Neural progenitor cell (in vitro differentiated cells): ENCODE measurements at regions not wholly inside any gene's neighbourhood (a gene's known extent, or its start where the extent isn't known, plus 50 kb on each side); places are given as distances from the start of the nearest gene placed in this dataset.

Experiments
- DNase-seq: peaks from one replicate; pipeline ENCODE4 v3.0.0-alpha.2; 2016; ENCODE audit warnings: low spot score
- H2AFZ ChIP-seq: fragments of 200-600 bp; sonication (generic); replicated peaks from 2 replicates; pipeline ENCODE4 v1.6.1; 2016; ENCODE audit warnings: antibody characterized with exemption
- H3F3A ChIP-seq: fragments of 200-600 bp; sonication (generic); 2 replicates; pipeline ENCODE4 v1.6.1; 2016; ENCODE audit warnings: antibody characterized with exemption, low read depth
- H3K27ac ChIP-seq: fragments of 200-600 bp; sonication (generic); 2 replicates; pipeline ENCODE4 v1.5.1; 2016; ENCODE audit warnings: mild to moderate bottlenecking
- H3K27me3 ChIP-seq: fragments of 200-600 bp; sonication (generic); 2 replicates; pipeline ENCODE4 v1.6.1; 2016; ENCODE audit warnings: mild to moderate bottlenecking, moderate library complexity
- H3K36me3 ChIP-seq: fragments of 200-600 bp; sonication (generic); 2 replicates; pipeline ENCODE4 v1.5.1; 2016
- H3K4me1 ChIP-seq: fragments of 200-600 bp; sonication (generic); 2 replicates; pipeline ENCODE4 v1.6.1; 2016; ENCODE audit warnings: mixed run types
- H3K4me2 ChIP-seq: fragments of 200-600 bp; sonication (generic); 2 replicates; pipeline ENCODE4 v1.6.1; 2016
- H3K4me3 ChIP-seq: fragments of 200-600 bp; sonication (generic); 2 replicates; pipeline ENCODE4 v1.5.1; 2016
- H3K79me2 ChIP-seq: fragments of 200-600 bp; sonication (generic); 2 replicates; pipeline ENCODE4 v1.6.1; 2016; ENCODE audit warnings: low read depth
- H3K9ac ChIP-seq: fragments of 200-600 bp; sonication (generic); 2 replicates; pipeline ENCODE4 v1.6.1; 2016
- H3K9me3 ChIP-seq: fragments of 200-600 bp; sonication (generic); 2 replicates; pipeline ENCODE4 v1.5.1; 2016; ENCODE audit warnings: low read depth
- H4K20me1 ChIP-seq: fragments of 200-600 bp; sonication (generic); 2 replicates; pipeline ENCODE4 v1.6.1; 2016; ENCODE audit warnings: low read depth
- H3K27ac Mint-ChIP-seq: 3 replicates; pipeline ENCODE4 v1.8.0; 2021; ENCODE audit warnings: mixed read lengths
- H3K27me3 Mint-ChIP-seq: 2 replicates; pipeline ENCODE4 v1.8.0; 2022; ENCODE audit warnings: low read depth, mild to moderate bottlenecking, inconsistent platforms, moderate library complexity, mixed read lengths; ENCODE audit not compliant: insufficient read depth
- H3K36me3 Mint-ChIP-seq: 3 replicates; pipeline ENCODE4 v1.8.0; 2021; ENCODE audit warnings: mixed read lengths
- H3K4me1 Mint-ChIP-seq: 3 replicates; pipeline ENCODE4 v1.8.0; 2021; ENCODE audit warnings: mixed read lengths
- H3K4me3 Mint-ChIP-seq: 3 replicates; pipeline ENCODE4 v1.8.0; 2021; ENCODE audit warnings: mild to moderate bottlenecking, moderate library complexity, mixed read lengths
- H3K9me3 Mint-ChIP-seq: 3 replicates; pipeline ENCODE4 v1.8.0; 2020; ENCODE audit warnings: mixed read lengths
- EZH2 ChIP-seq: fragments of 200-600 bp; sonication (generic); IDR thresholded peaks from 2 replicates; pipeline ENCODE4 v1.6.1; 2017; ENCODE audit warnings: antibody characterized with exemption, mild to moderate bottlenecking, moderate library complexity
- EZH2phosphoT487 ChIP-seq: fragments of 200-600 bp; sonication (generic); IDR thresholded peaks from 2 replicates; pipeline ENCODE4 v1.6.1; 2017; ENCODE audit warnings: antibody characterized with exemption
- TF ChIP-seq, protein P1 (sequence below): fragments of 200-600 bp; sonication (generic); IDR thresholded peaks from 2 replicates; pipeline ENCODE4 v1.5.1; 2017; ENCODE audit warnings: antibody characterized with exemption, mild to moderate bottlenecking

DNA sequence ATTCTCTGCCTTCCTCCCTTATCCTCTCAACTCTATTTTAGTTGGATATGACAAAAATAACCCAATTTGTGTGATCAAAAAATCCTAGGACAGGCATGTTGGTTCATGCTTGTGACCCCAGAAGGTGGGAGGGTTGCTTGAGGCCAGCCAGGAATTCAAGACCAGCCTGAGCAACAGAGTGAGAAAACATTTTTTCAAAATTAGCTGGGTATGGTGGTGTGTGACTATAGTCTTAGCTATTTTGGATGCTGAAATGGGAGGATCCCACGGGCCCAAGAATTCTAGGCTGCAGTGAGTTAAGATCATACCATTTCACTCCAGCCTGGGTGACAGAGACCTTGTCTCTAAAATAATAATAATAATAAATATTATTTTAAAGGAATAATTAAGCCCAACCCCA is 1383.1 kb upstream of the ADGRL2 start:
- H3K9me3 Mint-ChIP-seq, result no peaks in the 10 kb centered on the region
- no peak for DNase-seq

DNA sequence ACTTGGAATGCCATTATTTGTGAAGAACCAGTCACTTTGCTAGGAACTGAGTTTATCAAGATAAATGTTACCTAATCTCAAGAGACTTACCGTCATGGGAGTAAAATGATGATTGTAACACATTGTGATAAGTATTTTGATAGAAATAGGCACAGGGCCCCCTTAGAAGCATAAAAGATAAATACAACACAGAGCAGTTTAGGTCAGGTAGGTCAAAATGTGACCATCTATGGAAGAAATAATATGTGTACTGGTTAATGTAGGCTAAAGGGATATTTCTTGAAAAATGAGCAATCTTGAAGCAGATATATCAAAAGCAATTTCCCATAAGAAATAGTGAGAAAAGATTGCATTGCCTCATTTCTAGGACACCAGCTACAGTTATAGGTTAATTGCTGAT is 1386.8 kb upstream of the ADGRL2 start:
- no peak overlapping the region for H3K4me3 Mint-ChIP-seq
- no peaks in the 10 kb centered on the region for H3K27me3 Mint-ChIP-seq
- H3K36me3 Mint-ChIP-seq, result no peaks in the 10 kb centered on the region
- no peak overlapping the region for H3K27ac Mint-ChIP-seq
- Histone ChIP-seq H3K27ac (no peak overlapping the region), H3K36me3 (no peaks in the 10 kb centered on the region), H3K9ac (no peak overlapping the region), H3K4me2 (no peak overlapping the region), H3K4me1 (no peaks in the 10 kb centered on the region), H3K4me3 (no peak overlapping the region), H3K9me3 (no peaks in the 10 kb centered on the region), H3K79me2 (no peaks in the 10 kb centered on the region), H3F3A (no peaks in the 10 kb centered on the region), H3K27me3 (no peaks in the 10 kb centered on the region), H2AFZ (no peak overlapping the region), H4K20me1 (no peaks in the 10 kb centered on the region)
- H3K9me3 Mint-ChIP-seq, result no peaks in the 10 kb centered on the region
- no peaks in the 10 kb centered on the region for H3K4me1 Mint-ChIP-seq
- TF ChIP-seq EZH2 (no peak), EZH2phosphoT487 (no peak)
- TF ChIP-seq, protein P1, sequence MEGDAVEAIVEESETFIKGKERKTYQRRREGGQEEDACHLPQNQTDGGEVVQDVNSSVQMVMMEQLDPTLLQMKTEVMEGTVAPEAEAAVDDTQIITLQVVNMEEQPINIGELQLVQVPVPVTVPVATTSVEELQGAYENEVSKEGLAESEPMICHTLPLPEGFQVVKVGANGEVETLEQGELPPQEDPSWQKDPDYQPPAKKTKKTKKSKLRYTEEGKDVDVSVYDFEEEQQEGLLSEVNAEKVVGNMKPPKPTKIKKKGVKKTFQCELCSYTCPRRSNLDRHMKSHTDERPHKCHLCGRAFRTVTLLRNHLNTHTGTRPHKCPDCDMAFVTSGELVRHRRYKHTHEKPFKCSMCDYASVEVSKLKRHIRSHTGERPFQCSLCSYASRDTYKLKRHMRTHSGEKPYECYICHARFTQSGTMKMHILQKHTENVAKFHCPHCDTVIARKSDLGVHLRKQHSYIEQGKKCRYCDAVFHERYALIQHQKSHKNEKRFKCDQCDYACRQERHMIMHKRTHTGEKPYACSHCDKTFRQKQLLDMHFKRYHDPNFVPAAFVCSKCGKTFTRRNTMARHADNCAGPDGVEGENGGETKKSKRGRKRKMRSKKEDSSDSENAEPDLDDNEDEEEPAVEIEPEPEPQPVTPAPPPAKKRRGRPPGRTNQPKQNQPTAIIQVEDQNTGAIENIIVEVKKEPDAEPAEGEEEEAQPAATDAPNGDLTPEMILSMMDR, result no peak
- no peak for DNase-seq

More for the DNA sequence above, 1383.1 kb upstream of the ADGRL2 start:
- Mint-ChIP-seq H3K27ac (no peak overlapping the region), H3K4me3 (no peak overlapping the region), H3K4me1 (no peaks in the 10 kb centered on the region), H3K36me3 (no peaks in the 10 kb centered on the region), H3K27me3 (no peaks in the 10 kb centered on the region)
- TF ChIP-seq EZH2phosphoT487 (no peak), EZH2 (no peak)
- TF ChIP-seq, protein P1, result no peak
- no peaks in the 10 kb centered on the region for H3K9me3 ChIP-seq
- no peak overlapping the region for H3K27ac ChIP-seq
- H3K9ac ChIP-seq, result no peak overlapping the region
- no peak overlapping the region for H3K4me3 ChIP-seq
- H4K20me1 ChIP-seq, result no peaks in the 10 kb centered on the region
- H3K4me2 ChIP-seq, result no peak overlapping the region
- no peak overlapping the region for H2AFZ ChIP-seq
- H3K27me3 ChIP-seq, result no peaks in the 10 kb centered on the region
- no peaks in the 10 kb centered on the region for H3K4me1 ChIP-seq
- H3K79me2 ChIP-seq, result no peaks in the 10 kb centered on the region
- no peaks in the 10 kb centered on the region for H3F3A ChIP-seq
- no peaks in the 10 kb centered on the region for H3K36me3 ChIP-seq

DNA sequence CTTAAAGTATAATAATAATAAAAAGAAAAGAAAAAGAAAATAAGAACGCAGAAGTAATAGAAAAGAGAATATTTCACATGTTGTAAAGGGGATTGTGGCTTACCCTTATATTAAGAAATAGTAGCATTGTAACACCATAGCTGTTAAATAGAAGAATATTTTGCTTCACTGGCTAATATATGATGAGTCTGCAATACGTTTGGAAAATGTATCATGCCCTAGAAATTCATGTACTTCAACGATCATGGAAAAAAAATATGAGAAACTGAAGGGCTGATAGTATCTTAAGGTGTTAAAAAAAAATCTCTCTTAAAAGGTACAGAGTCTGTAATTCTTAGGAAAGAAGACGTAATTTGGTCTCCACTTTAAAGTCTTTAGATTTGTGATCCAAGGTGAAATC is 1390.5 kb upstream of the ADGRL2 start:
- Histone ChIP-seq H3K79me2 (no peaks in the 10 kb centered on the region), H3K4me2 (no peak overlapping the region), H3F3A (no peaks in the 10 kb centered on the region), H3K9me3 (no peaks in the 10 kb centered on the region), H3K4me1 (no peaks in the 10 kb centered on the region), H3K9ac (no peak overlapping the region), H3K27me3 (no peaks in the 10 kb centered on the region), H2AFZ (no peak overlapping the region), H3K36me3 (no peaks in the 10 kb centered on the region), H3K4me3 (no peak overlapping the region), H4K20me1 (no peaks in the 10 kb centered on the region), H3K27ac (no peak overlapping the region)
- DNase-seq, result no peak
- no peaks in the 10 kb centered on the region for H3K36me3 Mint-ChIP-seq
- H3K4me3 Mint-ChIP-seq, result no peak overlapping the region
- TF ChIP-seq EZH2, result no peak
- TF ChIP-seq EZH2phosphoT487, result no peak
- TF ChIP-seq, protein P1, result no peak
- H3K9me3 Mint-ChIP-seq, result no peaks in the 10 kb centered on the region
- no peaks in the 10 kb centered on the region for H3K27me3 Mint-ChIP-seq
- H3K4me1 Mint-ChIP-seq, result no peaks in the 10 kb centered on the region
- no peak overlapping the region for H3K27ac Mint-ChIP-seq

DNA sequence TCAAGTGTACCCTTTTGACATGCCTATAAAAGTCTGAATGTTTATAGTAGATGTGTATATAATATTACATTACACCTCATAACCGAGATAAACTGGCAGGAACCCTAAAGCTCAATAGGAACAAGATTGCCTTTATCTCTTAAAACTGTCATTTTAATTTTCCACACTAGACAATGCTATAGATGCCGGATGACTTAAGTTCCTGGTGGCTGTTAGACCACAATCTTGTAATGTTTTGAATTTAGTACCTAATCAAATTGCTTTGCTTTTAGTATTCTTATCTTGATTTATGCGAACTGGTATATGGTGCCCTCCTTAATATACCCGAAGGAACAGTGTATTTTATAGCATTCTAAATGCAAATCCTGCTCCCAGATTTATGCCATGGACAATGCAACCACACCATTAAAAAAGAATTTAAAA is 1397.0 kb upstream of the ADGRL4 start:
- Histone ChIP-seq H2AFZ (no peak overlapping the region), H3K9me3 (no peaks in the 10 kb centered on the region), H3K79me2 (no peaks in the 10 kb centered on the region), H3F3A (no peaks in the 10 kb centered on the region), H3K4me1 (no peaks in the 10 kb centered on the region), H3K27me3 (no peaks in the 10 kb centered on the region), H3K4me3 (no peak overlapping the region), H3K36me3 (no peaks in the 10 kb centered on the region), H4K20me1 (no peaks in the 10 kb centered on the region), H3K4me2 (no peak overlapping the region), H3K9ac (no peak overlapping the region), H3K27ac (no peak overlapping the region)
- no peak for DNase-seq
- H3K4me3 Mint-ChIP-seq, result no peak overlapping the region
- peaks cover 8% of the 10 kb centered on the region for H3K9me3 Mint-ChIP-seq
- H3K27me3 Mint-ChIP-seq, result no peaks in the 10 kb centered on the region
- H3K27ac Mint-ChIP-seq, result no peak overlapping the region
- H3K4me1 Mint-ChIP-seq, result no peaks in the 10 kb centered on the region
- TF ChIP-seq, protein P1, result no peak
- no peak for TF ChIP-seq EZH2phosphoT487
- TF ChIP-seq EZH2, result no peak
- peaks cover 3% of the 10 kb centered on the region for H3K36me3 Mint-ChIP-seq
